SIG-M5 treated with dmso at 0.1 percent for 504 hours (cell line): ENCODE measurements at regions not wholly inside any gene's neighbourhood (a gene's known extent, or its start where the extent isn't known, plus 50 kb on each side); places are given as distances from the start of the nearest gene placed in this dataset.

Experiments
- DNase-seq: peaks from one replicate; lab custom pipeline; 2025; ENCODE audit not compliant: unreplicated experiment; lab: John Stamatoyannopoulos, UW

GRCh38 chr9:85264695-85265094 is 477.1 kb downstream of the AGTPBP1 start:
- no peak for DNase-seq

GRCh38 chr9:85263288-85263687 is 478.5 kb downstream of the AGTPBP1 start:
- DNase-seq, result no peak

GRCh38 chr9:85262333-85262732 is 479.4 kb downstream of the AGTPBP1 start:
- DNase-seq, result no peak

GRCh38 chr9:85260275-85260845 is 481.4 kb downstream of the AGTPBP1 start:
- no peak for DNase-seq

GRCh38 chr9:85258823-85259370 is 482.9 kb downstream of the AGTPBP1 start:
- DNase-seq, result peak; percentile 40

- no peak for DNase-seq
These were observed 483.5 kb downstream of the AGTPBP1 start for GRCh38 chr9:85258236-85258635.

GRCh38 chr9:85249313-85249621 is 492.5 kb downstream of the AGTPBP1 start:
- no peak for DNase-seq

- no peak for DNase-seq
These were observed 493.0 kb downstream of the AGTPBP1 start for GRCh38 chr9:85248514-85249312.

- DNase-seq, result no peak
These were observed 495.2 kb downstream of the AGTPBP1 start for GRCh38 chr9:85246541-85246940.

- no peak for DNase-seq
These were observed 496.9 kb downstream of the AGTPBP1 start for GRCh38 chr9:85244856-85245255.

GRCh38 chr9:85243977-85244376 is 497.8 kb downstream of the AGTPBP1 start:
- no peak for DNase-seq

- DNase-seq, result no peak
These were observed 504.3 kb downstream of the AGTPBP1 start for GRCh38 chr9:85237478-85237877.

GRCh38 chr9:85230081-85230480 is 511.7 kb downstream of the AGTPBP1 start:
- DNase-seq, result no peak

- no peak for DNase-seq
These were observed 513.5 kb downstream of the AGTPBP1 start for GRCh38 chr9:85228111-85228855.

GRCh38 chr9:85225180-85225579 is 516.6 kb downstream of the AGTPBP1 start:
- no peak for DNase-seq

GRCh38 chr9:85224729-85225128 is 517.0 kb downstream of the AGTPBP1 start:
- DNase-seq, result no peak

GRCh38 chr9:85224301-85224700 is 517.5 kb downstream of the AGTPBP1 start:
- no peak for DNase-seq

- DNase-seq, result no peak
These were observed 518.1 kb downstream of the AGTPBP1 start for GRCh38 chr9:85223506-85224125.

- no peak for DNase-seq
These were observed 525.2 kb downstream of the AGTPBP1 start for GRCh38 chr9:85216601-85217000.

GRCh38 chr9:85215961-85216360 is 525.8 kb downstream of the AGTPBP1 start:
- no peak for DNase-seq

GRCh38 chr9:85215416-85215815 is 526.3 kb downstream of the AGTPBP1 start:
- no peak for DNase-seq
